Neural progenitor cell (in vitro differentiated cells): ENCODE measurements at regions not wholly inside any gene's neighbourhood (a gene's known extent, or its start where the extent isn't known, plus 50 kb on each side); places are given as distances from the start of the nearest gene placed in this dataset.

Source experiments
- DNase-seq: peaks from one replicate; pipeline ENCODE4 v3.0.0-alpha.2; 2016; ENCODE audit warnings: low spot score
- H2AFZ ChIP-seq: fragments of 200-600 bp; sonication (generic); replicated peaks from 2 replicates; pipeline ENCODE4 v1.6.1; 2016; ENCODE audit warnings: antibody characterized with exemption
- H3F3A ChIP-seq: fragments of 200-600 bp; sonication (generic); 2 replicates; pipeline ENCODE4 v1.6.1; 2016; ENCODE audit warnings: antibody characterized with exemption, low read depth
- H3K27ac ChIP-seq: fragments of 200-600 bp; sonication (generic); 2 replicates; pipeline ENCODE4 v1.5.1; 2016; ENCODE audit warnings: mild to moderate bottlenecking
- H3K27me3 ChIP-seq: fragments of 200-600 bp; sonication (generic); 2 replicates; pipeline ENCODE4 v1.6.1; 2016; ENCODE audit warnings: mild to moderate bottlenecking, moderate library complexity
- H3K36me3 ChIP-seq: fragments of 200-600 bp; sonication (generic); 2 replicates; pipeline ENCODE4 v1.5.1; 2016
- H3K4me1 ChIP-seq: fragments of 200-600 bp; sonication (generic); 2 replicates; pipeline ENCODE4 v1.6.1; 2016; ENCODE audit warnings: mixed run types
- H3K4me2 ChIP-seq: fragments of 200-600 bp; sonication (generic); 2 replicates; pipeline ENCODE4 v1.6.1; 2016
- H3K4me3 ChIP-seq: fragments of 200-600 bp; sonication (generic); 2 replicates; pipeline ENCODE4 v1.5.1; 2016
- H3K79me2 ChIP-seq: fragments of 200-600 bp; sonication (generic); 2 replicates; pipeline ENCODE4 v1.6.1; 2016; ENCODE audit warnings: low read depth
- H3K9ac ChIP-seq: fragments of 200-600 bp; sonication (generic); 2 replicates; pipeline ENCODE4 v1.6.1; 2016
- H3K9me3 ChIP-seq: fragments of 200-600 bp; sonication (generic); 2 replicates; pipeline ENCODE4 v1.5.1; 2016; ENCODE audit warnings: low read depth
- H4K20me1 ChIP-seq: fragments of 200-600 bp; sonication (generic); 2 replicates; pipeline ENCODE4 v1.6.1; 2016; ENCODE audit warnings: low read depth
- H3K27ac Mint-ChIP-seq: 3 replicates; pipeline ENCODE4 v1.8.0; 2021; ENCODE audit warnings: mixed read lengths
- H3K27me3 Mint-ChIP-seq: 2 replicates; pipeline ENCODE4 v1.8.0; 2022; ENCODE audit warnings: low read depth, mild to moderate bottlenecking, inconsistent platforms, moderate library complexity, mixed read lengths; ENCODE audit not compliant: insufficient read depth
- H3K36me3 Mint-ChIP-seq: 3 replicates; pipeline ENCODE4 v1.8.0; 2021; ENCODE audit warnings: mixed read lengths
- H3K4me1 Mint-ChIP-seq: 3 replicates; pipeline ENCODE4 v1.8.0; 2021; ENCODE audit warnings: mixed read lengths
- H3K4me3 Mint-ChIP-seq: 3 replicates; pipeline ENCODE4 v1.8.0; 2021; ENCODE audit warnings: mild to moderate bottlenecking, moderate library complexity, mixed read lengths
- H3K9me3 Mint-ChIP-seq: 3 replicates; pipeline ENCODE4 v1.8.0; 2020; ENCODE audit warnings: mixed read lengths
- EZH2 ChIP-seq: fragments of 200-600 bp; sonication (generic); IDR thresholded peaks from 2 replicates; pipeline ENCODE4 v1.6.1; 2017; ENCODE audit warnings: antibody characterized with exemption, mild to moderate bottlenecking, moderate library complexity
- EZH2phosphoT487 ChIP-seq: fragments of 200-600 bp; sonication (generic); IDR thresholded peaks from 2 replicates; pipeline ENCODE4 v1.6.1; 2017; ENCODE audit warnings: antibody characterized with exemption
- TF ChIP-seq, protein P1 (sequence below): fragments of 200-600 bp; sonication (generic); IDR thresholded peaks from 2 replicates; pipeline ENCODE4 v1.5.1; 2017; ENCODE audit warnings: antibody characterized with exemption, mild to moderate bottlenecking

DNA sequence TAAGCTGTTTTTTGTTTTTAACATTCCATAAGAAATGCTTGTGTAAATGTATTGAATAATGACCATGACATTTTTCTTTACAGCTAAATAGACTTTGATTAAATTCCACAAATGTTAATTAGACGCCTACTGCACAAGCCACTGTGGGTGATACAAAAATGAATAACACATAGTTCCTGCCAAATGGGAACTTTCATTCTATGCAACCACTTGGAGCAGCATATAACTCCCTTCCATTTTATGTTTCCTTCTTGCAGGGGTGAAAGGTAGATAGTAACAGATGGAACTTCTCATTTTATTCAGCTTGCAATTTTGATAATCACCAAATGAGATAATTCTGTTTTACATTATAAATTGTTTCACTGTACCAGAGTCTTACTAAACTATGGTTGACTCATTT is 70.0 kb upstream of the THUMPD2 start:
- Mint-ChIP-seq H3K27me3 (no peaks in the 10 kb centered on the region), H3K27ac (no peak overlapping the region), H3K36me3 (no peaks in the 10 kb centered on the region), H3K4me1 (peaks cover 17% of the 10 kb centered on the region), H3K9me3 (no peaks in the 10 kb centered on the region), H3K4me3 (no peak overlapping the region)
- Histone ChIP-seq H2AFZ (no peak overlapping the region), H3K9ac (no peak overlapping the region), H3K36me3 (no peaks in the 10 kb centered on the region), H3K27ac (no peak overlapping the region), H3F3A (no peaks in the 10 kb centered on the region), H3K4me2 (no peak overlapping the region), H3K79me2 (no peaks in the 10 kb centered on the region), H3K4me3 (no peak overlapping the region), H3K9me3 (no peaks in the 10 kb centered on the region), H4K20me1 (no peaks in the 10 kb centered on the region), H3K27me3 (no peaks in the 10 kb centered on the region), H3K4me1 (no peaks in the 10 kb centered on the region)
- no peak for TF ChIP-seq EZH2phosphoT487
- no peak for TF ChIP-seq EZH2
- TF ChIP-seq, protein P1, sequence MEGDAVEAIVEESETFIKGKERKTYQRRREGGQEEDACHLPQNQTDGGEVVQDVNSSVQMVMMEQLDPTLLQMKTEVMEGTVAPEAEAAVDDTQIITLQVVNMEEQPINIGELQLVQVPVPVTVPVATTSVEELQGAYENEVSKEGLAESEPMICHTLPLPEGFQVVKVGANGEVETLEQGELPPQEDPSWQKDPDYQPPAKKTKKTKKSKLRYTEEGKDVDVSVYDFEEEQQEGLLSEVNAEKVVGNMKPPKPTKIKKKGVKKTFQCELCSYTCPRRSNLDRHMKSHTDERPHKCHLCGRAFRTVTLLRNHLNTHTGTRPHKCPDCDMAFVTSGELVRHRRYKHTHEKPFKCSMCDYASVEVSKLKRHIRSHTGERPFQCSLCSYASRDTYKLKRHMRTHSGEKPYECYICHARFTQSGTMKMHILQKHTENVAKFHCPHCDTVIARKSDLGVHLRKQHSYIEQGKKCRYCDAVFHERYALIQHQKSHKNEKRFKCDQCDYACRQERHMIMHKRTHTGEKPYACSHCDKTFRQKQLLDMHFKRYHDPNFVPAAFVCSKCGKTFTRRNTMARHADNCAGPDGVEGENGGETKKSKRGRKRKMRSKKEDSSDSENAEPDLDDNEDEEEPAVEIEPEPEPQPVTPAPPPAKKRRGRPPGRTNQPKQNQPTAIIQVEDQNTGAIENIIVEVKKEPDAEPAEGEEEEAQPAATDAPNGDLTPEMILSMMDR, result no peak
- no peak for DNase-seq

DNA sequence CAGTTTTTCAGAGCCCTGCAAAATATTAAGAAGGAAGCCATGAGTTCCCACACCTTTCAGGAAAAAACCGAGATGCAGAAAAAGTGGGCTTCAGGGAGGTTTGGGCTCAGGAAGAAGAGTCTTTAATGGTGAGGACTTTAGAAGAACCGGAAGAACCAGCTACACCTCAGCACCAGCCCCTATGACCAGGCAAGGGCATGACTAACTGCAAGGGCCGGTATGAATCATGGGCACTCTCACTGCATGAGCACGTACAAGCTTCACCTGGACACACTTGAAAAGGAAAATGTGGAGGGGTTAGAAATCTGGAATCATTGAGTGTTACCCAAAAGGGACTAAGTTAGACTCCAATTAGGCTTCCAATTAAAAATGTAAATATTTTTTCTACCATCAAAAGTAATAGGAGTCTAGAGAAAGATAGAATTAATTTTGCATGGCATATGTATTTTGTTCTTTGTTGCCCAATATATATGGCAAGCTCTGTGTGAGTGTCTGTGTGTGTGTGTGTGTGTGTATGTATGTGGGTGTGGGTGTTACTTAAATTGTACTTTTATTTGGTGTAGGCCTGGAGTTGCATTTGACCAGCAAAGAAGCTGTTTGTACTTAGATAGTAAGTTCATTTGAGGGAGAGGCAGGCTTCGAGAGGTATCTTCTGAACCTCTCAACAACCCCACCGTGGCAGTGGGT is 66.5 kb upstream of the THUMPD2 start:
- Histone ChIP-seq H3K79me2 (no peaks in the 10 kb centered on the region), H3K9me3 (no peaks in the 10 kb centered on the region), H3K9ac (no peak overlapping the region), H2AFZ (no peak overlapping the region), H3K4me3 (no peak overlapping the region), H3K27me3 (no peaks in the 10 kb centered on the region), H4K20me1 (no peaks in the 10 kb centered on the region), H3K4me1 (no peaks in the 10 kb centered on the region), H3K36me3 (no peaks in the 10 kb centered on the region), H3K4me2 (no peak overlapping the region), H3K27ac (no peak overlapping the region), H3F3A (no peaks in the 10 kb centered on the region)
- no peaks in the 10 kb centered on the region for H3K36me3 Mint-ChIP-seq
- H3K27me3 Mint-ChIP-seq, result no peaks in the 10 kb centered on the region
- H3K4me3 Mint-ChIP-seq, result no peak overlapping the region
- no peaks in the 10 kb centered on the region for H3K9me3 Mint-ChIP-seq
- TF ChIP-seq EZH2 (no peak), EZH2phosphoT487 (no peak)
- TF ChIP-seq, protein P1, result no peak
- H3K27ac Mint-ChIP-seq, result no peak overlapping the region
- H3K4me1 Mint-ChIP-seq, result peaks cover 2% of the 10 kb centered on the region
- no peak for DNase-seq

DNA sequence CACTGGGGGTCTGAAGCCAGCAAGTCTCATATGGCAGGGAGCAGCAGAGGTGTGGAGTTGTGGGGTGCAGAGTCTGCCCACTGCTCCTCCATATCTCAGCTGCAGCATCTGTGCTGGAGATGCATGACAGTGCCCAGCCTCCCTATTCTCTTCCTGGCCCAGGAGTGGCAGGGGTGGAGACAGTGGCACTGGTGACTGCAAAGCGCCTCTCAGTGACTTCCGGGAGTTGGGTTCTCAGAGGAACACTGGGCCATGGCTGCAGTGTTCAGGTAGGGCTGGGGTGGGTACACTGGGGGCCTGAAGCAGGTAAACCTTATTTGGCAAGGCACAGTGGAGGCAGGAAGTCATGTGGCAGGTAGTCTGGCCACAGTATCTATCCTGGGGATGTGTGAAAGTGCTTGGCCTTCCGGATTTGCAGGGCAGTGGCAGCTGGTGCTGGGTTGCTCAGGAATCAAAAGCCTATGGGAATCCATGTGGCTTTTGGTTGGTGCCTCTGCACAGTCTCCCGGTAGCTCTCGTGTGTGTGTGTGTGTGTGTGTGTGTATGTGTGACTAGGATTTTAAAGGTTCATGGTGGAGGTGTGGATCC is 60.3 kb upstream of the THUMPD2 start:
- Histone ChIP-seq H3K27ac (no peak overlapping the region), H2AFZ (no peak overlapping the region), H4K20me1 (no peaks in the 10 kb centered on the region), H3K4me2 (no peak overlapping the region), H3K27me3 (no peaks in the 10 kb centered on the region), H3K4me1 (no peaks in the 10 kb centered on the region), H3K9ac (no peak overlapping the region), H3K36me3 (no peaks in the 10 kb centered on the region), H3K4me3 (no peak overlapping the region), H3F3A (no peaks in the 10 kb centered on the region), H3K9me3 (no peaks in the 10 kb centered on the region), H3K79me2 (no peaks in the 10 kb centered on the region)
- TF ChIP-seq EZH2phosphoT487 (no peak), EZH2 (no peak)
- TF ChIP-seq, protein P1, result no peak
- no peak for DNase-seq
- H3K36me3 Mint-ChIP-seq, result peaks cover 4% of the 10 kb centered on the region
- H3K9me3 Mint-ChIP-seq, result peaks cover 21% of the 10 kb centered on the region
- H3K4me1 Mint-ChIP-seq, result no peaks in the 10 kb centered on the region
- no peak overlapping the region for H3K27ac Mint-ChIP-seq
- H3K27me3 Mint-ChIP-seq, result peaks cover 3% of the 10 kb centered on the region
- no peak overlapping the region for H3K4me3 Mint-ChIP-seq
